ENCODE measurements at regions not wholly inside any gene's neighbourhood (a gene's known extent, or its start where the extent isn't known, plus 50 kb on each side); places are given as distances from the start of the nearest gene placed in this dataset.

DNA sequence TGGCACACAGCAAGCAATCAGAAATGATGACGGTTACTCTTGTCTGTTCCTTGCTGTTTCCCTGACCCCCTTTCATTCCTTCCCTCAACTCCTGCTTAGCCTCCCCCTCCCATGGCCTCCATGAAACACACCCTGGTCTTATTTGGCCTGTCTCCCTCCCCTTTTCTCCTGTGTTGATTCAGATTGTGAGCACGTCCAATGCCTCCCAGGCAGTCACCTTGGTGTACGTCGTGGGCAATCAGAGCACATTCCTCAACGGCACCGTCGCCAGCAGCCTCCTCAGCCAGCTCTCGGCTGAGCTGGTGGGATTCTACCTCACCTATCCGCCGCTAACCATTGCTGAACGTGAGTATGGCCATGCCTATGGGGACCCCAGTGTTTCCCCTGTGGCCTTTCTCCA is 141.1 kb downstream of the C11orf91 start:
- no peak for TF ChIP-seq CTCF (IDR thresholded peaks at IDR 0.05)
- TF ChIP-seq POLR2A (IDR thresholded peaks at IDR 0.05) = no peak
- no peak for TF ChIP-seq EP300 (IDR thresholded peaks at IDR 0.05)
- no peak for TF ChIP-seq POLR2AphosphoS5 (IDR thresholded peaks at IDR 0.05)
